H9 (cell line): ENCODE measurements at regions not wholly inside any gene's neighbourhood (a gene's known extent, or its start where the extent isn't known, plus 50 kb on each side); places are given as distances from the start of the nearest gene placed in this dataset.

Experiments used
- DNase-seq: peaks from one replicate; pipeline ENCODE4 v3.0.0-alpha.2; 2017
- H2AFZ ChIP-seq: one replicate; pipeline ENCODE4 v1.6.1; 2013; ENCODE audit warnings: mild to moderate bottlenecking, low read length, control low read depth, moderate library complexity
- H2AK5ac ChIP-seq: 2 replicates; pipeline ENCODE4 v1.6.1; 2013; ENCODE audit warnings: low read length, control low read depth, mixed read lengths; ENCODE audit not compliant: insufficient read length
- H2BK120ac ChIP-seq: one replicate; pipeline ENCODE4 v1.6.1; 2013; ENCODE audit warnings: low read depth, mild to moderate bottlenecking, low read length, control low read depth, inconsistent platforms; ENCODE audit not compliant: poor library complexity, severe bottlenecking
- H2BK12ac ChIP-seq: 2 replicates; pipeline ENCODE4 v1.6.1; 2013; ENCODE audit warnings: low read length, control low read depth, mixed read lengths, low read depth; ENCODE audit not compliant: insufficient read length
- H2BK15ac ChIP-seq: 2 replicates; pipeline ENCODE4 v1.6.1; 2013; ENCODE audit warnings: low read depth, low read length, control low read depth
- H2BK20ac ChIP-seq: one replicate; pipeline ENCODE4 v1.6.1; 2013; ENCODE audit warnings: low read depth, mild to moderate bottlenecking, low read length, control low read depth, inconsistent platforms; ENCODE audit not compliant: poor library complexity, severe bottlenecking
- H2BK5ac ChIP-seq: 2 replicates; pipeline ENCODE4 v1.6.1; 2013; ENCODE audit warnings: low read length, control low read depth, mixed read lengths; ENCODE audit not compliant: insufficient read length
- H3K14ac ChIP-seq: 2 replicates; pipeline ENCODE4 v1.6.1; 2013; ENCODE audit warnings: low read length, control low read depth; ENCODE audit not compliant: insufficient read depth
- H3K18ac ChIP-seq: 2 replicates; pipeline ENCODE4 v1.6.1; 2013; ENCODE audit warnings: low read depth, mild to moderate bottlenecking, mixed read lengths, low read length, control low read depth; ENCODE audit not compliant: insufficient read length
- H3K23ac ChIP-seq: 2 replicates; pipeline ENCODE4 v1.6.1; 2013; ENCODE audit warnings: low read length, control low read depth, mixed read lengths, low read depth; ENCODE audit not compliant: insufficient read length
- H3K23me2 ChIP-seq: 2 replicates; pipeline ENCODE4 v1.6.1; 2013; ENCODE audit warnings: low read depth, mild to moderate bottlenecking, mixed read lengths, low read length, control low read depth; ENCODE audit not compliant: insufficient read length, poor library complexity, severe bottlenecking
- H3K27ac ChIP-seq: 2 replicates; pipeline ENCODE4 v1.5.1; 2013; ENCODE audit warnings: low read length, control low read depth, mixed read lengths, low read depth; ENCODE audit not compliant: insufficient read length
- H3K27me3 ChIP-seq: 2 replicates; pipeline ENCODE4 v1.6.1; 2013; ENCODE audit warnings: low read length, control low read depth, inconsistent platforms; ENCODE audit not compliant: insufficient read depth
- H3K4ac ChIP-seq: 2 replicates; pipeline ENCODE4 v1.6.1; 2013; ENCODE audit warnings: low read depth, mild to moderate bottlenecking, control low read depth, inconsistent platforms, low read length, moderate library complexity
- H3K4me1 ChIP-seq: 2 replicates; pipeline ENCODE4 v1.6.1; 2013; ENCODE audit warnings: low read length, control low read depth, inconsistent platforms; ENCODE audit not compliant: insufficient read depth
- H3K4me2 ChIP-seq: 2 replicates; pipeline ENCODE4 v1.6.1; 2013; ENCODE audit warnings: low read length, control low read depth, mixed read lengths; ENCODE audit not compliant: insufficient read length, insufficient read depth
- H3K56ac ChIP-seq: 2 replicates; pipeline ENCODE4 v1.6.1; 2013; ENCODE audit warnings: low read depth, mild to moderate bottlenecking, mixed read lengths, low read length, control low read depth; ENCODE audit not compliant: insufficient read length
- H3K79me1 ChIP-seq: 2 replicates; pipeline ENCODE4 v1.6.1; 2013; ENCODE audit warnings: low read depth, mild to moderate bottlenecking, moderate library complexity, low read length, control low read depth, inconsistent platforms; ENCODE audit not compliant: insufficient read depth, poor library complexity, severe bottlenecking
- H3K79me2 ChIP-seq: 2 replicates; pipeline ENCODE4 v1.6.1; 2013; ENCODE audit warnings: low read length, control low read depth, inconsistent platforms; ENCODE audit not compliant: insufficient read depth
- H3K9ac ChIP-seq: 2 replicates; pipeline ENCODE4 v1.6.1; 2013; ENCODE audit warnings: low read length, control low read depth, mixed read lengths; ENCODE audit not compliant: insufficient read length; ENCODE audit errors: extremely low read depth
- H3K9me3 ChIP-seq: one replicate; pipeline ENCODE4 v1.6.1; 2013; ENCODE audit warnings: low read depth, low read length, inconsistent platforms; ENCODE audit not compliant: control insufficient read depth
- H3T11ph ChIP-seq: one replicate; pipeline ENCODE4 v1.6.1; 2013; ENCODE audit warnings: mild to moderate bottlenecking, low read length, control low read depth, inconsistent platforms
- H4K20me1 ChIP-seq: one replicate; pipeline ENCODE4 v1.6.1; 2013; ENCODE audit not compliant: control insufficient read depth, insufficient read length, insufficient read depth
- H4K5ac ChIP-seq: 2 replicates; pipeline ENCODE4 v1.6.1; 2013; ENCODE audit warnings: low read depth, mild to moderate bottlenecking, mixed read lengths, low read length, control low read depth; ENCODE audit not compliant: insufficient read length
- H4K8ac ChIP-seq: replicated peaks from 2 replicates; pipeline ENCODE4 v1.6.1; 2013; ENCODE audit warnings: low read length, control low read depth, mixed read lengths, low read depth; ENCODE audit not compliant: insufficient read length
- H4K91ac ChIP-seq: 2 replicates; pipeline ENCODE4 v1.6.1; 2013; ENCODE audit warnings: low read depth, mild to moderate bottlenecking, moderate library complexity, mixed read lengths, low read length, control low read depth; ENCODE audit not compliant: insufficient read length
- H3K27ac Mint-ChIP-seq, 3 experiments: 2 replicates in 2 of 3; 3 replicates in 1 of 3; pipeline ENCODE4 v1.8.0; 2020 to 2021; ENCODE audit warnings: mixed read lengths in 3 of 3, mild to moderate bottlenecking in 1 of 3, moderate library complexity in 1 of 3
- H3K27me3 Mint-ChIP-seq: 2 replicates; pipeline ENCODE4 v1.8.0; 2021; ENCODE audit warnings: low read depth, mild to moderate bottlenecking, moderate library complexity, mixed read lengths
- H3K36me3 Mint-ChIP-seq, 3 experiments: 2 replicates in 2 of 3; 3 replicates in 1 of 3; pipeline ENCODE4 v1.8.0; 2020 to 2021; ENCODE audit warnings: low read depth in 3 of 3, mixed read lengths in 3 of 3; ENCODE audit not compliant: insufficient read depth in 1 of 3
- H3K4me1 Mint-ChIP-seq, 2 experiments: 2 replicates each; pipeline ENCODE4 v1.8.0; 2020; ENCODE audit warnings: mixed read lengths in 2 of 2
- H3K4me3 Mint-ChIP-seq, 2 experiments: 2 replicates in 1 of 2; 3 replicates in 1 of 2; pipeline ENCODE4 v1.8.0; 2020 to 2021; ENCODE audit warnings: mild to moderate bottlenecking in 2 of 2, mixed read lengths in 2 of 2, moderate library complexity in 1 of 2
- H3K9me3 Mint-ChIP-seq, 2 experiments: 2 replicates in 1 of 2; 3 replicates in 1 of 2; pipeline ENCODE4 v1.8.0; 2020; ENCODE audit warnings: mild to moderate bottlenecking in 2 of 2, mixed read lengths in 2 of 2, moderate library complexity in 1 of 2
- WGBS: extraction: QIAGEN DNeasy Blood & Tissue Kit; methylation state at CpG from one replicate; pipeline ENCODE4 v1.1.7; 2013; ENCODE audit warnings: missing lambda C conversion rate, low lambda C conversion rate, mixed read lengths; ENCODE audit not compliant: insufficient read length; ENCODE audit errors: extremely low coverage; 5-methylcytosine and 5-hydroxymethylcytosine counted together
- TF ChIP-seq, protein P1 (sequence below): fragments of 200-600 bp; sonication (generic); conservative IDR thresholded peaks from 3 replicates; pipeline ENCODE4 v1.8.0; 2021; ENCODE audit warnings: antibody characterized with exemption, mild to moderate bottlenecking

DNA sequence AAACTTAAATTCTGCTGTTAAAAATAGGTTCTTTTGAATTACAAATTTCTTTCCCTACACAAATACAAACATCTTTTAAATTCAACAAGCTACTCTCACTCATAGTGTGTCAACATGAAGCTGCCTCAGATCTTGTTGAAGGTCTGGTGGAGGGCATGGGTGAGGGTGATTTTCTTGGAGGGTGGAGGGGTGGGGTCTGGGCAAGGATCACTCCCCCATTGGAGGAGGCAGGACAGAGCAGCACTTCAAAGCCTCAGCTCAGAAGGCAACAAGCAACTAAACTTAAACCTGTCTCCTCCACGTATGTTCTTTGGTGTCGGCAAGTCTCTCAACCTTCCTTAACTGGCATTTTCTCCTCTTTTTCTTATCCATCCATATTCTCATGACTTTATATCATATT, 730.9 kb downstream of the NR2F2 start:
- Mint-ChIP-seq H3K4me1 (peaks cover 32 to 36% of the 10 kb centered on the region in 2 experiments), H3K27me3 (no peaks in the 10 kb centered on the region; the same call in 1 of the 2 replicates), H3K27ac (peak overlapping the region in 1 of 3 experiments; percentile 31; a peak in 1 of 7 replicates), H3K4me3 (no peak overlapping the region), H3K9me3 (no peaks in the 10 kb centered on the region), H3K36me3 (no peaks in the 10 kb centered on the region)
- Histone ChIP-seq H4K8ac (no peak overlapping the region), H3K4ac (no peak overlapping the region), H4K20me1 (no peaks in the 10 kb centered on the region), H3K79me2 (no peaks in the 10 kb centered on the region), H3K27ac (no peak overlapping the region), H4K5ac (no peak overlapping the region), H3K56ac (no peak overlapping the region), H3K14ac (no peak overlapping the region), H3T11ph (no peak overlapping the region), H3K9me3 (no peaks in the 10 kb centered on the region), H3K23me2 (no peaks in the 10 kb centered on the region), H3K79me1 (no peaks in the 10 kb centered on the region), H3K23ac (no peak overlapping the region), H2BK12ac (no peak overlapping the region), H4K91ac (no peak overlapping the region), H2AFZ (no peak overlapping the region), H3K9ac (no peak overlapping the region), H2BK5ac (no peak overlapping the region), H3K4me2 (no peak overlapping the region), H2BK120ac (no peak overlapping the region), H3K27me3 (no peaks in the 10 kb centered on the region), H2BK20ac (no peak overlapping the region), H3K18ac (no peak overlapping the region), H3K4me1 (peaks cover 7% of the 10 kb centered on the region), H2AK5ac (no peak overlapping the region), H2BK15ac (no peak overlapping the region)
- no peak for DNase-seq
- TF ChIP-seq, protein P1, sequence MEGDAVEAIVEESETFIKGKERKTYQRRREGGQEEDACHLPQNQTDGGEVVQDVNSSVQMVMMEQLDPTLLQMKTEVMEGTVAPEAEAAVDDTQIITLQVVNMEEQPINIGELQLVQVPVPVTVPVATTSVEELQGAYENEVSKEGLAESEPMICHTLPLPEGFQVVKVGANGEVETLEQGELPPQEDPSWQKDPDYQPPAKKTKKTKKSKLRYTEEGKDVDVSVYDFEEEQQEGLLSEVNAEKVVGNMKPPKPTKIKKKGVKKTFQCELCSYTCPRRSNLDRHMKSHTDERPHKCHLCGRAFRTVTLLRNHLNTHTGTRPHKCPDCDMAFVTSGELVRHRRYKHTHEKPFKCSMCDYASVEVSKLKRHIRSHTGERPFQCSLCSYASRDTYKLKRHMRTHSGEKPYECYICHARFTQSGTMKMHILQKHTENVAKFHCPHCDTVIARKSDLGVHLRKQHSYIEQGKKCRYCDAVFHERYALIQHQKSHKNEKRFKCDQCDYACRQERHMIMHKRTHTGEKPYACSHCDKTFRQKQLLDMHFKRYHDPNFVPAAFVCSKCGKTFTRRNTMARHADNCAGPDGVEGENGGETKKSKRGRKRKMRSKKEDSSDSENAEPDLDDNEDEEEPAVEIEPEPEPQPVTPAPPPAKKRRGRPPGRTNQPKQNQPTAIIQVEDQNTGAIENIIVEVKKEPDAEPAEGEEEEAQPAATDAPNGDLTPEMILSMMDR: no peak
- no CpG with 5 or more reads among the region's 2 CpGs for WGBS
